GM19467 (cell line): ENCODE measurements at regions not wholly inside any gene's neighbourhood (a gene's known extent, or its start where the extent isn't known, plus 50 kb on each side); places are given as distances from the start of the nearest gene placed in this dataset.
"Not testable (repeated sequence)": the region's sequence is repeated elsewhere in the genome, so short reads cannot be mapped to it uniquely, and the experiment has no call there.

Source experiments
- ATAC-seq: cut with Tn5 transposase; IDR thresholded peaks from one replicate; pipeline ENCODE4 v1.9.1; 2021; ENCODE audit warnings: mild to moderate bottlenecking, moderate library complexity; ENCODE audit not compliant: unreplicated experiment

DNA sequence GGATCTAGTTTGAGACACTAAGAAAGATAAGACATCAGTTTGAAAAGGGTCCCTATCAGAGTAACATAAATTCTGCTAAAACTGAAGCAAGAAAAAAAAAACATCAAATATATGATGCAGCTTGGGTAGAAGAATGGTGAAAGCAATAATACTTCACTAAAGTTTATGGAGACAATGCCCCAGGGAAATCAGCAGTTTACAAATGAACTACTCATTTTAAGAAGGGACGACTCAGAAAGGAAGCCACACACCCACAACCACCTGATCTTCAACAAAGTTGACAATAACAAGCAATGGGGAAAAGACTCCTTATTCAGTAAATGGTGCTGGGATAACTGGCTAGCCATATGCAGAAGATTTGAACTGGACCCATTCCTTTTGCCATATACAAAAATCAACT, 143.5 kb downstream of the TPBG start:
- ATAC-seq: peak; percentile 64

DNA sequence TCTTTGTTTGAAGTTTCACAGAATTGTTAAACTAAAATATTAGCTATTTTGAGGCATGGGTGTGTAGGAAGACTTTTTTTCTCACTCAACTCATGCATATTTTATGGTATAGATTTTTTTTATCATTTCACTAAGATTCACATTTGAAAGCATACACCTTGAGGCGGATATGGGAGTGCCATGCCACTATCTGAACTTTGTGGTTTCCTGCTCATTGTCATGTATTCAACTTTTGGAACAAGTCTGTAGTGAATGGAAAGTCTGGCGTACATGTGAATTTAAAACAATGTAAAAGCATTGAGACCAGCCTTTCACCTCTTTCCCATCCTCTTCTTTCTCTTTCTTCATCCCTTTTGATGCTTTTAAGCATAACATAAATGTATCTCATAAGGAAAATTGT, 147.9 kb downstream of the TPBG start:
- ATAC-seq: no peak

DNA sequence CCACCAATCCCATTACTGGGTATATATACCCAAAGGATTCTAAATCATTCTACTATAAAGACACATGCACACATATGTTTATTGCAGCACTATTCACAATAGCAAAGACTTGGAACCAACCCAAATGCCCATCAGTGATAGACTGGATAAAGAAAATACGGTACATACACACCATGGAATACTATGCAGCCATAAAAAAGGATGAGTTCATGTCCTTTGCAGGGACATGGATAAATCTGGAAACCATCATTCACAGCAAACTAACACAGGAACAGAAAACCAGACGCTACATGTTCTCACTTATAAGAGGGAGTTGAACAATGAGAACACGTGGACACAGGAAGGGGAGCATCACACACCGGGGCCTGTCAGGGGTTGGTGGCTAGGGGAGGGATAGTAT, 154.3 kb downstream of the TPBG start:
- not testable (repeated sequence) for ATAC-seq

DNA sequence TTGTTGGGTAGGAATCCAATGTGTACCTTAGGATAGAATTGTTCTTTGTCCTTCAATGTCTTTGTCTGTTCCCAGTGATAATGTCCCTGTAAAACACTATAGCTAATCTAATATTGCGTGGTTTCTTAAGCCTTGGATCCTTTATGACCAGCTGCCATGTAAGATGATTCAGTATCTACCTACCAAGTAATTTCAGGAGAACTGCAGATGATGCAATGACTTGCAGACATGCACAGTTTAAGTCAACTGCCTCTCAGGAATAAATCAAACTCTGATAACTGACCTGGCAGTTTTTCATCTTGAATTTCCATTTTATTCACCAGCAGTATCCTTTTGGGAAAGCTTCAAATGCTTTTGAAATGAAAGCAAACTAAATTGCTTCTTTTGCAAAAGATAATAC, 157.8 kb downstream of the TPBG start:
- ATAC-seq: no peak

DNA sequence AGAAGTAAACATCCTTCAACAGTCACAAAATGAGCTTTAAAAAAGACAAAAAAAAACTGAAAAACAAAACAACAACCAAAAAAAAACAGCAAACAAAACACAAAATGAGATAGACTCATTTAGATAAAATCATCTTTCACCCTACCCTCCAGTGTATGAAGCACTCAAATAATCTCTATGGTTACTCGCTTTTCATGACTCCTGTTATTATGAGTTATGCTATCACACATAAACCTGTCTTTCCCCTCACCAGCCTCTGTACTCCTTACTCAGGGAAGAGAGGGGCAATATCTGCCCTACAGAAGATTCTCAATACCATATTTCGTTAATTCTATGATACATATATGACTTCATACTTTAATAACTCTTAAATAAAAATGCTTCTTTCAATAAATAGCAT, 158.2 kb downstream of the TPBG start:
- ATAC-seq: no peak

DNA sequence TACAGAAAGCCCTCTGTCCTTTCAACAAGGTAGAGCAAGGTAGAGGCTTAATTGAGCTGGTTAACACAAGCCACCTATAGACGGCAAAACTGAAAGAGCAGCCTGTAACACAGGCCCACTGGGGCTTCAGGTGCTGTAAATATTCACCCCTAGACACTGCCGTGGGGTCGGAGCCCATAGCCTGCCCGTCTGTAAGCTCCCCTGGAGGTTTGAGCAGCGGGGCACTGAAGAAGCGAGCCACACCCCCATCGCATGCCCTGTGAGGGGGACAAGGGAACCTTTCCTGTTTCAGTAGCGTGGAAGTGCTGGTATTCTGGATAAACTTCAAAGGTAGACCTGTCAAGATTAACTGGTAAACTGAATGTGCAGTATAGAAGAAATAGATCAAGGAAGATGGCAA, 160.4 kb downstream of the TPBG start:
- ATAC-seq: no peak

DNA sequence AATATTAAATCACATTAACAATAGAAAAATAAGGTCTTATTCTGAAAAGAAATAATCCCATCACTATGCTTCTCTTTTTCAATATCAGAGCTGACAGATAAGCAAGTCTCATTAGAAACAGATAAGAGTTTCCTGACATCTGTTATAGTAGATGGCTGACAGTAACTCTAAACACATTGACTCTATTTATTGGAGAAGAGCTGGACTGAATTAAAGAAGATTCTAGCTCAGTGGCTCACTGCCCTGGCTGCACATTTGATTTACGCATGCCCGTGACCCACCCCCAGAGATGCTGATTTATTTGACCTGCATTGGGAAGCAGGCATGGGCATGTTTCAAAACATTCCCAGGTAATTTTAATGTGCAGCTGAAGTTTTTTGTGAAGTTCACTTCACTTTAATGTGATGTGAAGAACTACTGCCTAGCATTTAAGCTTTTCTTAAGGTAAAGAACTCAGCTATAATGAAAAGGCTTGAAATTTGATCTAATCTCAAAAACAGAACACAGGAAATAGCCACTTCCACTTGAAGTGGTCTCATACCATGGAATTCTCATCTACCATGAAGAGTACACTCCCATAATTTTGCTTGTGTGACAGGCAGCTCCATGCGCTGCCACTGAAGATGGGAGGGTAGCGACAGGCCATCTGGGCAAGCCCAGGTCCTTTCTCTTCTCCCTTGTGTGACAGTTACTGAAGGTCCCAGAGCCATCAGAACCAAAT, 162.3 kb downstream of the TPBG start:
- ATAC-seq: no peak

DNA sequence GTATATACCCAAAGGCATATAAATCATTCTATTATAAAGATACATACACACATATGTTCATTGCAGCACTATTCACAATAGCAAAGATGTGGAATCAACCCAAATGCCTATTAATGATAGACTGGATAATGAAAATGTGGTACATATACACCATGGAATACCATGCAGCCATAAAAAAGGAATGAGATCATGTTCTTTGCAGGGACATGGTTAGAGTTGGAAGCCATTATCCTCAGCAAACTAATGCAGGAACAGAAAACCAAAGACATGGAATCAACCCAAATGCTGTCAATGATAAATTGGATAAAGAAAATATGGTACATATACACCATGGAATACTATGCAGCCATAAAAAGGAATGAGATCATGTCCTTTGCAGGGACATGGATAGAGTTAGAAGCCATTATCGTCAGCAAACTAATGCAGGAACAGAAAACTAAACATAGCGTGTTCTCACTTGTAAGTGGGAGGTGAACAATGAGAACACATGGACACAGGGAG, 166.4 kb downstream of the TPBG start:
- ATAC-seq: not testable (repeated sequence)

DNA sequence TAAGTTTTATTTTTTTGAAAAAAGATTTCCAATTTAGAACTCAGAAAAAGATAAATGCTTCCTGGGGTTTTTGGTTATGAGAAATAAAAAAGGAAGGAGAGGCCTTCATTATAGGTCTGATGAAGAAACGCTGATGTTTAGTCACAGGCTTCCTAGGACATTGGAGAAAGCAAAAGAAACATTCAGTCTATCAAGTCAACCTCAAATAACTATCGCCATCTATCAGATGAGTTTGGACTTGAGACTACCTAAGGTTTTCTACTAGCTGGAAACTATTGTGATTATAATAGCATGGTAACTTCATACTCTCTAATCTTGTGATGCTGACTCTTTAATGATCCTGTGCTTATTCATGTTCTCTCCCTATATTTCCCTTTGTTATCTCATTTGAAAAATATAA, 171.3 kb downstream of the TPBG start:
- no peak for ATAC-seq

DNA sequence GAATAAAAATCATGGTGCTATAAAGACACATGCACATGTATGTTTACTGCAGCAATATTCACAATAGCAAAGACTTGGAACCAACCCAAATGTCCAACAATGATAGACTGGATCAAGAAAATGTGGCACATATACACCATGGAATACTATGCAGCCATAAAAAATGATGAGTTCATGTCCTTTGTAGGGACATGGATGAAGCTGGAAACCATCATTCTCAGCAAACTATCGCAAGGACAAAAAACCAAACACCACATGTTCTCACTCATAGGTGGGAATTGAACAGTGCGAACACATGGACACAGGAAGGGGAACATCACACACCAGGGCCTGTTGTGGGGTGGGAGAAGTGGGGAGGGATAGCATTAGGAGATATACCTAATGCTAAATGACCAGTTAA, 185.9 kb downstream of the TPBG start:
- ATAC-seq: not testable (repeated sequence)

DNA sequence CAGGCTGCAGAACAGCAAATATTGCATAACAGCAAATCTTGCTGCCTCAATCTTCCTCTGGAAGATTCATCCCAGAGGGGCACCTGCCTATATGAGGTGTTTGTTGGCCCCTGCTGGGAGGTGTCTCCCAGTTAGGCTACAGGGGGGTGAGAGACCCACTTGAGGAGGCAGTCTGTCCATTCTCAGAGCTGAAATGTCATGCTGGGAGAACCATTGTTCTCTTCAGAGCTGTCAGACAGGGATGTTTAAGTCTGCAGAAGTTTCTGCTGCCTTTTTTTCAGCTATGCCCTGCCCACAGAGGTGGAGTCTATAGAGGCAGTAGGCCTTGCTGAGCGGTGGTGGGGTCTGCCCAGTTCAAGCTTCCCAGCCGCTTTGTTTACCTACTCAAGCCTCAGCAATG, 187.7 kb downstream of the TPBG start:
- not testable (repeated sequence) for ATAC-seq

DNA sequence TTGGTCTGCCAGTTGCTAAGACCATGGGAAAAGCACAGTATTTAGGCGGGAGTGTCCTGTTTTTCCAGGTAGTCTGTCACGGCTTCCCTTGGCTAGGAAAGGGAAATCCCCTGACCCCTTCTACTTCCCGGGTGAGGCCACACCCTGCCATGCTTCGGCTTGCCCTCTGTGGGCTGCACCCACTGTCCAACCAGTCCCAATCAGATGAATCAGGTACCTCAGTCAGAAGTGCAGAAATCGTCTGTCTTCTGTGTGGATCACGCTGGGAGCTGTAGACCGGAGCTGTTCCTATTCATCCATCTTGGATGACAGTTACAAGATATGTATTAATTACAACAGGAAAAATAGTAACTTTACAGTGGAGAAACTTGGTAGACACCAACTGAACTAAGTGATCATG, 188.2 kb downstream of the TPBG start:
- no peak for ATAC-seq

DNA sequence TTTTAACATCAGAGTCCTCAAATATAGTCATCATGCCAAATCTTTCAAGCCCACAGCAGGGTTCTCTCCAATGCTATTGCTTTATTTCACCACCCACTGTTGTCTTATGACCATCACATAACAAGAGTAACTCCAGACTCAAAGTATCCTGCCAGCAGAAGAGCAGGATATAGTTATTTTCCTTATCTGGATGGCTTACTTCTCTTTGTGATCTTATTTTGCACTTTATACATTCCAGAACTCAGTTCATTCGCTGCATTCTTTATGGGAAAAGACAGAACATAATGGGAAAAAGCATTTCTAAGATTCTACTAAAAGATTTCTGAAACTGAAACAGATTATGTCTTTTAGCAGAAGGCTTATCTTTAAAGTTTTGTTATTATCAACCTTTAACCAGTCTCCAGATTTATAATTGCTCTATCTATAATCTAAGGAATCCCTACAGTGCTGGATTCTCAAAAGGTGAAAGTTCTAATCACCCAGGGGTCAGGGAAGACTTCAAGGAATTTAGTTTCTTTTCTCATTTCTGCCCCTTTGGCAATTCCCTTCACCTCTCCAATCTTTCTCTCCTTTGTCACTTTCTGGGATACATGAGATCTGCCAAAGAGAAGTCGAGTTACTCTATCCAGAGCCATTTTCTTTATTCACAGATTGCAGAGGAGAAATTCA, 190.4 kb downstream of the TPBG start:
- no peak for ATAC-seq

DNA sequence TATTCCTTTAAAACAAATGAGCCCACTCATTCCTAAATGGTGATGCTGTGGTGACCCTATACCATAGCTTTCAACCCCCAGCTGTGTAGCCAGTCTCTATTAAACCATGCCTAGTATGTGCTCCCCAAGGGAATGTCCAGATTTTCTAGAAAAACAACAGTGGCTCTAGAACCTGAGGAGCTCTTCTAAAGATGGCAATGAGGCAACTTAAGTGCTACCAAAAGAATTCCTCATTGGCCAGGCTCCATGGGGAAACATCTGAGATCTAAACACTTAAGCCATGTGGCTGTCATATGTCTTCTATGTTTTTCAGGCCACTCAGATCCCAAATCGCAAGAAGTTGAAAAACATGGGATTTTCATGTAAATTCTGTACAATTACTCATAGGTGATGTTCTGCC, 191.0 kb downstream of the TPBG start:
- no peak for ATAC-seq

DNA sequence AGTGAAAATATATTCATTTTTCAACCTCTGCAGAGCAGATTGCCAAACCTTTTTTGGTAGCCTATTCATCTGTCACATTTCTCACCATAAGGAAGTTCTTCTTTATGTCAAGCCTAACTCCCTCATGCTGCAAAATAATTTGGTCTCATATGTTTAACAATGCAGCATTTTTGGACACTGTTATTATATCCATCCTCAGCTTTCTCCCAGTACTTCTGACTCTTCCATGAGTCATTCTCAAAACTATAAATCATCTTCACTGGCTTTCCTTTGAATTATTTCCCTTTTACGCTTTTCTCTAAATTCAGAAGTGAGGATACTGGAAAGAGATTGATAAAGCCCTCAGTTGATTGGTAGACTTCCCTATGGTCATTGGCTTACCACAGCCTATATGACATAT, 192.2 kb downstream of the TPBG start:
- ATAC-seq: no peak

DNA sequence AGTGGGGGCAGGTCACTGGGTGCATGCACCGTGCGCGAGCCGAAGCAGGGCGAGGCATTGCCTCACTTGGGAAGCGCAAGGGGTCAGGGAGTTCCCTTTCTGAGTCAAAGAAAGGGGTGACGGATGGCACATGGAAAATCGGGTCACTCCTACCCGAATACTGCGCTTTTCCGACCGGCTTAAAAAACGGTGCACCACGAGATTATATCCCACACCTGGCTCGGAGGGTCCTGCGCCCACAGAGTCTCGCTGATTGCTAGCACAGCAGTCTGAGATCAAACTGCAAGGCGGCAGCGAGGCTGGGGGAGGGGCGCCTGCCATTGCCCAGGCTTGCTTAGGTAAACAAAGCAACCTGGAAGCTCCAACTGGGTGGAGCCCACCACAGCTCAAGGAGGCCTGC, 194.9 kb downstream of the TPBG start:
- ATAC-seq: not testable (repeated sequence)

DNA sequence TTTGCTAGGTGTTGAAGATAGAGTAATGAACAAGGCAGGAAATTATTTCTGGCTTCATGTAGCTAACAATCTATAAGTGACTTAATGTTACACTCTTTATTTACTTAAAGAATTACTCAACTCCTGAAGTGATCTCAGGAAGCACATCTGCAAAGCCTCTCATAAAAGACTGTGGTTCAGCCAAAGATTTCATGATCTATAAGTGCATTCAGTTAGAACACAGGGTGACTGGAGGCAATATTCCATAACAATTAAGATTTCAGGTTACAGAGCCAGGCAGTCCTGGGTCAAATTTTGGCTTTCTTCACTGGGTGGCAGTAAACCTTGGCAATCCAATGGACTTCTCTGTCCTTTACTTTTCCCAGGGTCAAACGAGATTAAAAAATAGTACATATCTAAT, 204.0 kb downstream of the TPBG start:
- no peak for ATAC-seq

DNA sequence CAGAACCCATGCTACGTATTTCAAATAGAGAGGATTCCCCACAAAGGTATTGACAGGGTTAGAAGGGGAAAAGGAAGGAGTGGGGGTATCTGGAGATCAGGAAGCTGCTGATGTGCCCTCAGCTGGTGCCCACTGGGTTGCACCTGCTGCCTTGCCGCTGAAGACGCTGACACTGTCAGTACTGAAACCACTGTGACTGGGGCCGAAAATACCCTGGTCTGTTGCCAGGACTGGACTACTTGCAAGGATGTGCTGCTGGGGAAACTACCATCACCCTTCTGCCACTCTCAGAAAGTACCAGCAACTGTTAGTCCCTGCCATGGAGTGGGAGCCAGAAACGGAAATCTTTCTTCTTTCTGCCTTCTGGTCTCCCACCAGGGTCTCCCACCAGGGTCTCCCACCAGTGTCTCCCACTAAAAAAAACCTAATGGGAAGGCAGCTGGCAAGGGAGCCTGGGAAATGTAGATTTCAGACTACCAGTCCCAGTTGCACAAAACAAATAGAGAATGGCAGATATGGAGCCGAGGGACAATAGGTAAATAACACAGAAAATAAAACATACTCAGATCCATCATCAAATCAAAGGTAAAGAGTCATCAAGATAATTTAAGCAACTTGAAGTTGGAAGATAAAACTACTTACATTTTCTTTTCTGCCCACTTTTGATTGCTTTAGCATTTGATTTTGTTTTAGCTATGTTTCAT, 204.8 kb downstream of the TPBG start:
- peak; percentile 94 for ATAC-seq

DNA sequence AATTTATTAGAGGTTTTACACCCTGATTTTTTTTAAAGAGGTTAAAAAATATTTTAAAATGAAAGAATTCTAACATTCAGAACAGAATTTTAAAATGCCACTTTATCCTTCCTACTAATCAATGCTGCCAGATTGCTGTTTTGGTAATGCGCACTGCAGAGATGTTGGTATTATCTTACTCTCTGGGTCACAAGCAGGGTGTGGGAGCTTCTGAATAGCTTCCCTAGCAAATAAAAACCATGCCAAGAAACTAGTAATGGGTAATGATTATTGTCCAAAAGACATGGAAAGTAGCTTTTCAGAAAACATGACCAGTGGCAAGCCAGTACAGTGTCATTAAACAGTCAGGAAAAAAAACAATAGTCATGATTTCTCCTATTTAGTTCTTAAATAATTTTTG, 205.4 kb downstream of the TPBG start:
- no peak for ATAC-seq

DNA sequence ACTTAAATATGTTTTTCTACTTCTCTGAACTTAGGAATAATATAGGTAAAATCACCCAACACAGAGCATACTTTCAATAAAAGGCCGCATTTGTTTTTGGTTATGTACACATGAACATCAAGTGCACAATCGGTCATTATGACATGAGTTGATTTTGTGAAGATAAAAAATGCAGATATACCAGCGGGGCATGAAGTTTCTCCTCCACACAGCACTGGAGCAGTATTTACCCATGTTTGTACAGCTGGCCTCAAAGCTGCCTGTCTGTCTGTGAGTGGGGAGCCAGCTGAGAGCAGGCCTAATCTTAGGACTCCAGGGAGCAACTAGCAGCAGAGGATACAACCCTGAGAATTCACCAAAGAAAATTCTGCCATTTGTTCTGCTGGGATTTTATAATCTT, 206.5 kb downstream of the TPBG start:
- no peak for ATAC-seq

DNA sequence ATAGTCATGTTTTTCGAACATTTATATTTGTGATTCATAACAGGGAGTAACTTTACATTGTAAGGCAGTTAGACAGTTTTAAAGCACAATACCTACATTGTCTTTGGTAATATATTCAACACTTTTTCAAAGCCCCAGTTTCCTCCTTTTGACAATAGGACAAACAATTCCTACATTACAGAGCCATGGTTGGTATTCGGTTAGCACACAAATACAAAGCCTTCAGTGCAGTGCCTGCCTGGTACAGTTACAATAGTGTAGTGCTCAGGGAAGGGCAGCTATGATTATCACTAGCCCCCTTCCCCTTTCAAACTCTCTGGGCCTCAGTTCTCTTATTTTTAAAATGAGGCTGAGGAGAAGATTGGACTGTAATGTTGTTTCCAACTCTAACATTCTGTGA, 207.8 kb downstream of the TPBG start:
- ATAC-seq: no peak
